MCF 10A (cell line): ENCODE measurements at regions not wholly inside any gene's neighbourhood (a gene's known extent, or its start where the extent isn't known, plus 50 kb on each side); places are given as distances from the start of the nearest gene placed in this dataset.

Source experiments
- BruUV-seq: library from RNA; stranded (reverse); fragments of 400-500 nt; replicated peaks from 2 replicates; lab custom pipeline; 2021; lab: Mats Ljungman, UMichigan
- CTCF ChIA-PET: fragments of 300-600 bp; sonication (Branson Sonifier 250); formaldehyde crosslinking; extraction: SDS; loops from one replicate; lab custom pipeline; 2021; ENCODE audit warnings: antibody characterized with exemption, inconsistent platforms; lab: Yijun Ruan, JAX
- POLR2A ChIA-PET: fragments of 300-600, 350-650 bp; sonication (Branson Sonifier 250); formaldehyde crosslinking; extraction: SDS; loops from one replicate; lab custom pipeline; 2020; ENCODE audit warnings: antibody characterized with exemption, inconsistent platforms; lab: Yijun Ruan, JAX
- DNase-seq: peaks from one replicate; pipeline ENCODE4 v3.0.0-alpha.2; 2018; ENCODE audit not compliant: unreplicated experiment
- H3K27ac Mint-ChIP-seq: one replicate; pipeline ENCODE4 v1.8.0; 2022; ENCODE audit warnings: mild to moderate bottlenecking, low read depth, mixed read lengths; ENCODE audit not compliant: unreplicated experiment
- H3K27me3 Mint-ChIP-seq: one replicate; pipeline ENCODE4 v1.8.0; 2022; ENCODE audit warnings: mixed read lengths; ENCODE audit not compliant: insufficient read depth, unreplicated experiment
- H3K36me3 Mint-ChIP-seq: one replicate; pipeline ENCODE4 v1.8.0; 2022; ENCODE audit warnings: mild to moderate bottlenecking, moderate library complexity, mixed read lengths; ENCODE audit not compliant: insufficient read depth, unreplicated experiment
- H3K4me1 Mint-ChIP-seq: one replicate; pipeline ENCODE4 v1.8.0; 2022; ENCODE audit warnings: mixed read lengths; ENCODE audit not compliant: insufficient read depth, unreplicated experiment
- H3K4me3 Mint-ChIP-seq: one replicate; pipeline ENCODE4 v1.8.0; 2022; ENCODE audit warnings: mild to moderate bottlenecking, moderate library complexity, mixed read lengths; ENCODE audit not compliant: unreplicated experiment
- H3K9me3 Mint-ChIP-seq: one replicate; pipeline ENCODE4 v1.8.0; 2022; ENCODE audit warnings: mixed read lengths; ENCODE audit not compliant: unreplicated experiment
- intact Hi-C: fragments of 100-400 bp; cut with micrococcal nuclease; formaldehyde crosslinking; loops from 2 replicates; pipeline ENCODE4 v1.14.1; 2022
- TF ChIP-seq, protein P1 (sequence below): fragments of 200-600 bp; IDR thresholded peaks from one replicate; pipeline ENCODE4 v1.8.0; 2022; ENCODE audit warnings: antibody characterized with exemption, mild to moderate bottlenecking; ENCODE audit not compliant: unreplicated experiment

DNA sequence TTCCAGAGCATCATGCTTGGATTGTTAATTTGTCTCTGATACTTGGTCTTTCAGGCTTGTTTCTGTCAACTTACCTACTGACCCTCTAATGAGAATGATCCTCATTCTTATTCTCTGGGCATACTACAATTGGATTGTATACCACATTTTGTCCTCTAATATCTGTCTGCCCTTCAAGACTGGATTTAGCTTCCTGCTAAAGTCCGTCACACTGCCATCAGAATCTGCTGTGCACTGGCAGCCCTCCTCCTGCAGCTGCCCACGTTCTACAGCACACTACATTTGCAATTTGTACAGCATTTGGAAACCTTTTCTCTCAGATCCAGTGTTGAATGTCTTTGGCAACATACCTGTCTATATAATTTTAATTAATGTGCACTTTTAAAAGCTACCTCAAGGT is 183.1 kb downstream of the ZNF330 start:
- CTCF ChIA-PET: no interaction called here
- Mint-ChIP-seq H3K9me3 (no peaks in the 10 kb centered on the region), H3K36me3 (no peaks in the 10 kb centered on the region), H3K4me3 (no peak overlapping the region), H3K4me1 (no peaks in the 10 kb centered on the region), H3K27ac (no peak overlapping the region), H3K27me3 (no peaks in the 10 kb centered on the region)
- intact Hi-C loops: no loop called here
- DNase-seq: no peak
- POLR2A ChIA-PET: interaction anchor here (0.7 to 1.5 kb wide), 2 partner anchors 12 to 503 kb away, joined by 3 to 4 read pairs; no protein-coding TSS in a partner anchor
- TF ChIP-seq, protein P1, sequence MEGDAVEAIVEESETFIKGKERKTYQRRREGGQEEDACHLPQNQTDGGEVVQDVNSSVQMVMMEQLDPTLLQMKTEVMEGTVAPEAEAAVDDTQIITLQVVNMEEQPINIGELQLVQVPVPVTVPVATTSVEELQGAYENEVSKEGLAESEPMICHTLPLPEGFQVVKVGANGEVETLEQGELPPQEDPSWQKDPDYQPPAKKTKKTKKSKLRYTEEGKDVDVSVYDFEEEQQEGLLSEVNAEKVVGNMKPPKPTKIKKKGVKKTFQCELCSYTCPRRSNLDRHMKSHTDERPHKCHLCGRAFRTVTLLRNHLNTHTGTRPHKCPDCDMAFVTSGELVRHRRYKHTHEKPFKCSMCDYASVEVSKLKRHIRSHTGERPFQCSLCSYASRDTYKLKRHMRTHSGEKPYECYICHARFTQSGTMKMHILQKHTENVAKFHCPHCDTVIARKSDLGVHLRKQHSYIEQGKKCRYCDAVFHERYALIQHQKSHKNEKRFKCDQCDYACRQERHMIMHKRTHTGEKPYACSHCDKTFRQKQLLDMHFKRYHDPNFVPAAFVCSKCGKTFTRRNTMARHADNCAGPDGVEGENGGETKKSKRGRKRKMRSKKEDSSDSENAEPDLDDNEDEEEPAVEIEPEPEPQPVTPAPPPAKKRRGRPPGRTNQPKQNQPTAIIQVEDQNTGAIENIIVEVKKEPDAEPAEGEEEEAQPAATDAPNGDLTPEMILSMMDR: no peak
- no TSS peak for BruUV-seq

DNA sequence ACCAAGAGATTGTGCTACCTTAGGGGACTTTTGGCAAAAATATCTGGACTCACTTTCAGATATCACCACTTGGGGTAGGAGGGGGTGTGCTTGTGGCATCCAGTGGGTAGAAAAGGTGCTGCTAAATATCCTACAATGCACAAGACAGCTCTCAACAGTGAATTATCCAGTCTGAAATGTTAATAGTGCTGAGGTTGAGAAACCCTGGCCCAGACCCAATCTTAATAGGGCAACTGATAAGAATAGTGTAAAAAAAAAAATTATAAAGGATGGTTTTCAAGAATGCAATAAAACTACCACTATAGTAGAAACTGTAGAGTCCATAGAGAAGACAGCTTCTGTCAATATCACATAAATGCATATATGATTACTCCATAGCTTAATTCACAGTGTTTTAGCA is 185.5 kb downstream of the ZNF330 start:
- BruUV-seq: no TSS peak
- TF ChIP-seq, protein P1: no peak
- POLR2A ChIA-PET: interaction anchor here (0.7 kb wide), 2 partner anchors 16 to 19 kb away, joined by 3 read pairs; no protein-coding TSS in a partner anchor
- H3K36me3 Mint-ChIP-seq: no peaks in the 10 kb centered on the region
- intact Hi-C loops: no loop called here
- no peaks in the 10 kb centered on the region for H3K9me3 Mint-ChIP-seq
- no peaks in the 10 kb centered on the region for H3K4me1 Mint-ChIP-seq
- H3K27ac Mint-ChIP-seq: no peak overlapping the region
- no peaks in the 10 kb centered on the region for H3K27me3 Mint-ChIP-seq
- CTCF ChIA-PET: no interaction called here
- H3K4me3 Mint-ChIP-seq: no peak overlapping the region
- no peak for DNase-seq

DNA sequence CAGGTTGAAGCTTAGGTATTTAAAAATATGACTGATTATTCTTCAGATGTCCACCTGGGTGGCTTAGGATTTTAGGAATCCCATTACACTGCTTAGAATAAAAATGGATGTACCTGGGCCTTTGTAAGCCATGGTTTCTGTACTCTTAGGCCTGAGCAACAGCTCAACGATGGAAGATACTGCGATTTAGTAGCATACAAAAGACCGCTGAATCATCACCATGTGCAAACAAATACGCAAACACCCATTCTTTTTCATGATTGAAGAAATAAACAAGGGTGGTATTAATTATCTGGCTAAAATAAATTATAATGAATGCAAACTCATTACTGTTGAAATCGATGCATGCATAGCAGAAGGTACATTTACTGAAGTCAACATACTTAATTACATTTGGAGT is 188.9 kb downstream of the ZNF330 start:
- H3K27ac Mint-ChIP-seq: no peak overlapping the region
- no peak for DNase-seq
- no peaks in the 10 kb centered on the region for H3K4me1 Mint-ChIP-seq
- H3K27me3 Mint-ChIP-seq: no peaks in the 10 kb centered on the region
- ChIA-PET CTCF (no interaction called here), POLR2A (interaction anchor here (0.5 kb wide), 1 partner anchor 14 kb away, joined by 3 read pairs; no protein-coding TSS in a partner anchor)
- H3K36me3 Mint-ChIP-seq: no peaks in the 10 kb centered on the region
- H3K4me3 Mint-ChIP-seq: no peak overlapping the region
- no TSS peak for BruUV-seq
- no peaks in the 10 kb centered on the region for H3K9me3 Mint-ChIP-seq
- TF ChIP-seq, protein P1: no peak
- intact Hi-C loops: no loop called here

DNA sequence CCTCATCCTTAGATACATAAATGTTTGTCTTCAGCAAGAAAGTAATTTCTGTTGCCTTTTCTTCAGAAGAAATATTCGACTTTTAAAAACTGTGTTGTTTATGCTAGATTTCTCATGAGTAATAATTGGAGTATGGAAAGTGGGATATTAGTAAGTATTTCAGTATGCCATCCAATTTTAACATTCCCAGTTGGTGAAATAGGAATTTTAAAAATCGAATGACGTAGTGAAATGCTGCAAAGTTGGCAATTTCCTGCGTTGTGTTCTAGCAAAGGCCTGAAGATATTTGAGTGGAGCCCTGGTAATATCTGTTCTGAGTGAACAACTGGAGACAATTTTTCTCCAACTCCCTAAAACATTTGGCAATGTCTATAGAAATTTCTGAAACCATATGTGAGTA is 190.1 kb downstream of the ZNF330 start:
- Mint-ChIP-seq H3K4me1 (no peaks in the 10 kb centered on the region), H3K27me3 (no peaks in the 10 kb centered on the region), H3K36me3 (no peaks in the 10 kb centered on the region), H3K27ac (no peak overlapping the region), H3K4me3 (no peak overlapping the region), H3K9me3 (no peaks in the 10 kb centered on the region)
- POLR2A ChIA-PET: no interaction called here
- TF ChIP-seq, protein P1: no peak
- intact Hi-C loops: no loop called here
- no peak for DNase-seq
- no TSS peak for BruUV-seq
- CTCF ChIA-PET: no interaction called here
